ENCODE measurements at regions not wholly inside any gene's neighbourhood (a gene's known extent, or its start where the extent isn't known, plus 50 kb on each side); places are given as distances from the start of the nearest gene placed in this dataset.

DNA sequence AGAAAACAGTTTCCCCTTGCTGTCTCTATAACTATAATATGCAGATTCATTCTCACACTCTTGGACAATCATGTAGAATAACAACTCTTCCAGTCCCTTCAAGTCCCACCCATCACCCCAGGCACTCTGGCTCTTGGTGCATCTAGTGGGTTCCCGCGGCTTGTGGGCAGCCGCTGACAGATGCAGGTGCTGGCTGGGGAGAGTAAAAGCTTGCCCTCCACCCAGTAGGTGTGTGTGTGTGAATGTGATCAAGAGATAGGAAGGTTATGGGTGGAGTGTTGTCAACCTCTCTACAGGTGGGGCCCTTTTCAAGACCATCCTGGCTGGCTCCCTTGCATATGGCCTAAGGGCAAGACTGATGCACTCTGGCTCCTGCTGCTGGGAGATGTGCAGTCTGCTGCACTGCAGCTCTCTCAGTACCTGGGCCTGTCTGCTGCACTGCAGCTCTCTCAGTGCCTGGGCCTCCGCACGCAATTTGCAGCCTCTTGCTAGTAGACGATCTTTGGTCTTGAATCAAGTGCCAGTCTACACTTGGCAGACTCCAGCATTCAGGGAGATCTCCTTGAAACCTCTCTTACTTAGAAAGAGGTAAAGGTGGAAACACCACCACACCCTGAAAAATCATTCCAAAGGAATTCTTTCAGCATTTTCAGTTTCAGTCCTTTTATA, 189.7 kb upstream of the GDNF start:
- DNase-seq (ENCODE audit: low read depth in 2 of 2) = no peak

DNA sequence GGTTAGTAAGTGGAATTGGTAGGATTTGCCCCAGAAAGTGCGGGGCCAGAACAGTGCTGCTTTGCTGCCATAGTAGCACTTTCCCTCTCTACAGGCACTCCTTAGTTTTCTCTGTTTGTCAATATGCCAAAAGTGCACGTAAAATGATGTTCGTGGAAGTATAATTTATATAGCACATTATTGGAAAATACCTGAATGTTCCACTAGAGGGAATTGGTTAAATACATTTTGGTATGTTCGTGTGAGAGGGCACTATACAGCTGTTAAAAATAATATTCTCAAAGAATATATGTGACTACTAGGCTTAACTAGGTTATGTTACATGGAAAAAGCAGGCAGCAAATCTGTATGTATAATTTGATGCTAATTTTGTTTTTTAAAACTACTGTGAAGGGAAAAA, 184.0 kb upstream of the GDNF start:
- no peak for DNase-seq (ENCODE audit: low read depth in 2 of 2)

DNA sequence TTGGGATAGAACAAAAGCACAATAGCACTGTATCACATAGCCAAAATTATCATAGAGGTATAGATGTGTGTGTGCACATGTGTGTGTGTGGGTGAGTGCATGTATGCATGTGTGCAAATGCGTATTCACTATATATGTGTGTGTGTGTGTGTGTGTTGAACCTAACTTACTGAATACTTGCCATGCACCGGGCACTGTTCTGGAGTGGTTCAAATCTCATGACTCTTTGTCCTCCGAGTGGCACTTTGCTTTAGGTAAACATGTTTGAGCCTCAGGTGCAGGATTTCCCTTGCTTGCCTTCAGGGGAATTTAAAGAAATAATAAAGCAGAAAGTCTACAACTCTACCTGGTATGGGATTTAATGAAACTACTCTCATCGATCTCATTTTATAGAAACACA, 183.5 kb upstream of the GDNF start:
- DNase-seq (ENCODE audit: low read depth in 2 of 2) = no peak

DNA sequence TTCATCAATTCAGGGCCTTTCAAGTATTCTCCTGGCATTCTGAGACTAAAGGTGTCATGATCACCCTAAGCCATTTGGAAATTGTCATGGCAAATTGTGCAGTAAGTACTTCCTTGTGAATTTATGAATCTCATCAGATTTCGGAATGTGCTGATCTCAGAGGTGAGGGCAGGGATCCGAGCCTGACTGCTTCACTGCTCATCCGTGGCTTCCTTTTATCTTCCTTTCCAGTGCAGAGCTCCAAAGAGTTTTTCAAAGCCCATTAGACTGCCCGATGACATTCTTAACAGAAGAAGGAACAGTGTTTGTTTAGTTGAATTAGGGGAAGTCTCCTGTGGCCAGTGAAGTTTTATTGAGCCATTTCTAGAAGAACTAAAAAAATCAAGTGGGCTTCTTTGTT, 182.8 kb upstream of the GDNF start:
- no peak for DNase-seq (ENCODE audit: low read depth in 2 of 2)

DNA sequence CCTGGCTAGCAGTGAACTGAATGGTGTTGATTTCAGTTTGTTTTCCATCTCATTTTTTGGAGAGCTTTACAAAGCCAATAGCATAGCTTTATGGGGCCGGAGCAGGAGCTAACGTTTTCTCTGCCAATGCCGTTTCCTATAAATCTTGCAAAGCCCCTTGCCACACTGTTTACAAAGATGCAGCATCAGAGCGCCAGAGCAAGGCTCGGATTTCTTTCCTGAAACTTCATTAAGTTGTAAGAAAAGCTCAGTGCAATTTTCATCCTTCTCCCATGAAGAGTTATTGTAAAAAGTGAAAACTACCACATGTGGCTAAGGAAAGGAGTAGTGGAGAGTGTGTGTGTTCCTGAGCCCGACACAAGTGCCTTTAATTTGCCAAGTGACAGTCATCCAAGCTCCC, 178.2 kb upstream of the GDNF start:
- no peak for DNase-seq (ENCODE audit: low read depth in 2 of 2)

DNA sequence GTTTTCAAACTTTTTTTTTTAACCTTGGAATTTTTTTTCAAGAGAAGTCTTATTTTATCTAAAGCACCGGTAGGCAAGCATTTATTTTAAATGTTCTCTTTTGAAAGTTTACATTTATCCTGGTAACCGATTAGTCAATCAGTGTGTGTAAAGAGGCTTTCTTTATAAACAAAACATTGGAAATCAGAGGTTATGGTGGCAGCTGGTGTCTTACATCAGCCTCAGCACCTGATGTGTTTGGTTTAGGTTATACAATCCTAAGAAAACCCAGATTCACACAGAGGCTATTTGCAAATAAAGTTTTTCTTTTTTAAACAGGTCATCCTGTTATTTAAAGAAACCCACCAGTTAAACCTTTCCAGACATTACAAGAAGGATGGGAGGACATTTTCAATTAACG, 173.3 kb upstream of the GDNF start:
- DNase-seq (ENCODE audit: low read depth in 2 of 2) = no peak

DNA sequence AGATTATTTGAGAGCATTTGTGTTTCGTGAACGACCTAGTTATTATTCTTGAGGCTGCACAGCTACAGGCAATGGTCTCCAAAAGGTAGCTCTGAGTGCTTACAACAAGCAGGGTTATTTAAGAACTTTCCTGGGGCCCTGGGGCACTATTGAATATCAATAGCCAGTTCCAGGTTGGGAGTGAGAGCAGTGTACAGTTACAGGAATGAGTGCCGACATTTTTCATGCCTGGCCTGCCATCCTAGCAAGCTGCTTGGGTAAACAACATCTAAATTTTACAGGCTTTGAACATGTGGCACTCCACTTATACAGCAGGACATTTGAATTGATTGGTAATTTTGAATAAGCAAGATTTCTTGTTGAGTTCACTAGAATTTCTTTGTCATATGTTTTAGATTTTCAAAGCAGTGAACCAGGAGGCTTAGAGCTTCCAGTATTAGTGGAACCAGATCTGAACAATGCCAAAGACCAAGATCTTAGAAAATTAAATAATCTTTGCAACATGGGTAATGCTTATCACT, 171.9 kb upstream of the GDNF start:
- no peak for DNase-seq (ENCODE audit: low read depth in 2 of 2)

DNA sequence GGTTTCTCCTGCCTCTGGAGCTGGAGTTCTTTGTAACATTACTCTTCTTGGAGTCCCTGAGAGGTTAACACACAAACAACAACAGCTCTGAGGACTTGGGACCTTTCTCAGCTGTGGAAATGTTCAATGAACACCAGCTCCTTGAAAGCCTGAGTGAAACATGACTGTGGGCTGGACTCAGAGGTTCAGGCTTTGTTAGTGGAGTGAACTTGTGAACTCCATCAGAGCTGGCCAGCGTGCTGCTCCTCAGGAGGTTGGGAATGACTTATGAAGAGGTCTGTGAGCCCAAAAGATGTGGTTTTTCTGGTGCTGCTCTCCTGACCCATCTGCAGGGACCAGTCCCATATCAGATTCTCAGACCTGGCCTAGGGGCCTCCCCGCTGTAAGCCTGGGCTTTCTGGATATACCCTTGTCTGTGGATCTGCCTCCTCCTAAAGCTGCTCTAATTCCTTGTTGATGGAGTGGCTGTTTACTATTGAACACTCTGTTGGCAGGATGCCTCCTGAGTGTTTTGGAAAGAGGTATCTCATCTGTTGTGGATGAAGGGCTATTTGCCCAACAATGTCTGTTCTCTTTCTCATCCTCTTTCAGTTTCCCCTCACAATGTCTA, 170.0 kb upstream of the GDNF start:
- no peak for DNase-seq (ENCODE audit: low read depth in 2 of 2)

DNA sequence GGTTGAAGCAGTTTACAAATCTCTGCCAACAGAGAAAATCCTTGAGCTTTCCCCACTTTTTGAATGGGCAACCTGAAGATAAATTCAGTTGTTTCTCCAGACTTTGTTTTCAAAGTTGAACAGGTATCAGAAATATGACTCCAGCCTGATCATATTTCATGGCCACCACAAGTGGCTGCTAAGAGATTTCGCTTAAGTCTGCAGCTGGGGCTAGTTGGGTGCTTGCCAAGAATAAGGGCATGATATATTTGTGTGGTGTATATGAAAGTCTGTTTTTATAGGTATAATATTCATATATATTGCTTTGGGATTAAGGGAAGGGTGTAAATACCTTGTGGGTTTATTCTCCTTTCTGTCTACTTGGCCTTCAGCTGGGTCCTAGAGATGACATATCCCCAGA, 168.4 kb upstream of the GDNF start:
- no peak for DNase-seq (ENCODE audit: low read depth in 2 of 2)

DNA sequence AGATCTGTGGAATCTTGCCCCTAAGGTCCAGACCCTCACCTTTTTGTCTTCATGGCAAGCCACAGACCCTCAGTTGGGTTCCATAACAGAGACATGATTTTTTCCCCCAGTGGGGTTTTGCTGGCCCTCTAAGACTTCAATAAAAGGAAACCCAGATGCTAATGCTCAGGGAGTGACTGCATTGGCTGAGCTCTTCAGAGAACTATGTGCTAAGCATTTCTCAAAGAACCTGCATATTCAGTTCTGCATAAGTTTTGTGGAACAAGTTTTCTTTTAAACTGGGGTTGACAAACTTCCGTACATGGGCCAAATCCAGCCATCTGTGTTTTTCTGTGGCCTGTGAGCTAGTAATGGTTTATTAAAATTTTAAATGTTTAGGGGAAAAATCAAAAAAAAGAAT, 159.8 kb upstream of the GDNF start:
- DNase-seq (ENCODE audit: low read depth in 2 of 2) = no peak

DNA sequence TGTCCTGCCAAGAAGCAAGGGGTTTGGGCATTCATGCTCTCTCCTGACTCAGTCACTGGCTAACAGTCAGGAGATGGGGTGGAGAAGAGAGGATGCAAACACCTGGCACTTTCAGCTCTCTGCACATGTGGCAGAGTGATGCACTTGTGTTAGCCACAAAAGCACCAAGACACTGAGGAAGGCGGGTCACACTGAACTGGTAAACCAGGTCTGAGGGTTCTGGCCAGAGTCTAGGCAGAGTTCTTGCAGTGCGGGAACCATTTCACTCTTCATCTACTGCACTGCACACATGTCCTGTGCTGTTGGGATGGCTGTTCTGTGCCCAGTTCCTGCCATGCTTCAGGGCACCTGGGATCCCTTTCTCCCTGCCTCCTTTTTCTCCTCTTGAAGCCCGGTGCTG, 157.1 kb upstream of the GDNF start:
- no peak for DNase-seq (ENCODE audit: low read depth in 2 of 2)

DNA sequence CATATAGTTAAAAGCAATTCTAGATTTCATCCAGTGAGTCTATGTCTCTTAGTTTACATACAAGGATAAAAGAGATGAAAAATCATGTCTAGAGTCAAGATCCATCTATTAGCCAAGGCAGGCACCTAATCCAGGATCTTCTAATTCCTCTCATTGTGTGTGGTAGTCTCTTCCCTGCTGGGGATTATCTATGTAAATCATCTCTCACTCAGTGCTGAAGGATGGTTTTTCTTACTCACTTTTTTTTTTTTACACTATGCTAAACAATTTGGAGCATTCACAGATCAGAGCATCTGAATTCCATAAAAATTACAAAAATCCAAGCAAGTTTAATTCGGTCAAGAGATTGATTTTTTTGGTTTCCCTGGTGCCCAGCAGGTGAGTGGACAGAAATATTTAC, 154.9 kb upstream of the GDNF start:
- no peak for DNase-seq (ENCODE audit: low read depth in 2 of 2)

DNA sequence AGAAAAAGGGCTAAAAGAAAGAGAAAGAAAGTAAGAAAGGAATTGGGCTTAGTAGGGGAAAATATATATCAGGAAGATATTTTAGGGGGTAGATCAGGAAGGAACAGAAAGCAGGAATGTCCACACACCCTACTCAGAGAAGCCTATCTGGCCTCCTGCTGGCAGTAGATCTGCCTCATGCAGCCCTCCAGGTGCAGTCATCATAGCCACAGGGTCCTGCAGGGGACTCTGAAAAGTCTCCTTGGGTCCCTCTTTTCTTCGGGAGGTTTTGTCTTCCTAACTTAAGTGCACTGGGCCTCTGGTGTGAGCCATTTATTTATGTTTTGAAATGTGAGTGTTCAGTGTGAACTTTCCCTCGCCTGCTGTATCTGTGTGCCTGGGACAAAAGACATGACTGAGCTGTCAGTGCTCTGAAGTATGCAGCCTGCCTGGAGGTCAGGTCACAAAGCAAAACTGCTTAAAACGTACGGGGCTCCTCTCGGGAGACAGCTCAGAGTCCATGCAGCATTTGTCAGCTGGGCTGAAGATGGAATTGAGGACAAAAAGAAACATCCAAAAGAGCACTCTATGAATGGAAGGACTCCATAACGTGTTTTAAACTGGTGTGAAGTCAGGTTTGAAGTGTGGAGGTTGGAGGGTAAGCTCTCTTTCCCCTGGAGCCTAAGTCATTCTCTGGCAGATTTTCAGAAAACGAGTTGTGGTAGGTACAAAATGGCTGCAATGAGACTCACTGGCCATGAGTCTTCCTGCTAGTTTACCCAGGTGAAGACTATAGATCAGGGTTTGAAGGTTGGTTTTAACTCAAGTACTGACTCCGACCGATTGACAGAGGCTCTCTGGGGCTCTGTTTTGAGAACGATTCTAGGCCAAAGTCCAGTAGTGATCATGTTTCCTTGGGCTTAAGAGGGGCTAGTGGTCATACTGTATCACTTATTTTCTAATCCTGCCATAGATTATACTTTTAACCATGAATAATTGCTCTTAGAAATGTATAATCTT, 151.8 kb upstream of the GDNF start:
- DNase-seq (ENCODE audit: low read depth in 2 of 2) = no peak

DNA sequence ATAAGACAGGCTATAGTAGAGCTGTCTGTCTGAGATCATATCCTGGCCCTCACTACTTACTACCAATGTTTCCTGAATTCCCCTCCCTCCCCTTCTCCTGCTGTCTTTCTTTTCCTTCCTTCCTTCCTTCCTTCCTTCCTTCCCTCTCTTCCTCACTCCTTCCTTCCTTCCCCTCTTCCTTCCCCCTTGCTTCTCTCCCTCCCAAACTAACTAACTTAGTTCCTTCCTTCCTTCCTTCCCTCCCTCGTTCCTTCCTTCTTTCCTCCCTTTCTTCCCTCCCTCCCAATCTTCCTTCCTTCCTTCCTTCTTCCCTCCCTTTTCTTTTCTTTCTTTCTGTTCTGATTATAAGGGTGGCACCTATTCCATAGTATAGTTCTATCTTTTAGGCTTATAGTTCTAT, 150.0 kb upstream of the GDNF start:
- DNase-seq (ENCODE audit: low read depth in 2 of 2) = no peak

DNA sequence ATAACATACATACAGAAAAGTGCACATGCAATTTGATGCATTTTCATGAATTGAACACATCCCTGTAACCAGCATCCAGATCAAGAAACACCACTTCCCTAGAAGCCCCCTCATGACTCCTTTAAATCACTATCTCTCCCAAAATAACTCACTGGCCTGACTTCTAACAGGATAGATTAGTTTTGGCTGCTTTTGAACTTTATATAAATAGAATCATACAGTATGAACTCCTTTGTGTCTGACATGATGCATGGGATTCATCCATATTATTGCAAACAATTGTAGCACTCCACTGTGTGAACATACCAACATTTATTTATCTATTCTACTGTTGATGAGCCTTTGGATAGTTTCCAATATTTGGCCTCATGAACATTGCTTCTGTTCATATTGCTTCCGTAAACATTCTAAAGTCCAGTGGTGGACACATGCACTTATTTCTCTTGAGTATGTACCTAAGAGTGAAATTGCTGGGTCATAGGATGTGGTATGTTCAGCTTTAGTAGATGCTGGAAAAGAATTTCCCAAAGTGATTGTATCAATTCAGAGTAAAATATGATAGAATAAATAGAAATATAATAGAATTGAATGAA, 148.7 kb upstream of the GDNF start:
- no peak for DNase-seq (ENCODE audit: low read depth in 2 of 2)

DNA sequence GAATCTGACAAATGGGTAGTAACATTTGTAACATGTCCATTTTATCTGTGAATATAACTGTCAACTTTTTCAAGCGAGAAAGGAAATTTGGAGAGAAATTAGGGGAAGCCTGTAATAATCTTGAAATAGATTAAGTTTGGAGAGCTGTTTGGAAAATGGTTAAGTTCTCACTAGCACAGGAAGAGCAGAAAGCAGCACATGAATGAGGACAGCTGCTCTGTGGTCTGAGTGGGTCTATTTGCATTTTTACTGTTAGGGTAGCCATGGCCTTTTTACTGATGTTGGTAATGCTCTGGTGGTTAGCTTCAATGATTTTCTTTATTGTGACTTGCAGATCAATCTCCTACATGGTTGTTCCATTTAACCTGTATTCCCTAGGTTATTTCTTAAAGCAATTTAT, 144.5 kb upstream of the GDNF start:
- DNase-seq (ENCODE audit: low read depth in 2 of 2) = no peak

DNA sequence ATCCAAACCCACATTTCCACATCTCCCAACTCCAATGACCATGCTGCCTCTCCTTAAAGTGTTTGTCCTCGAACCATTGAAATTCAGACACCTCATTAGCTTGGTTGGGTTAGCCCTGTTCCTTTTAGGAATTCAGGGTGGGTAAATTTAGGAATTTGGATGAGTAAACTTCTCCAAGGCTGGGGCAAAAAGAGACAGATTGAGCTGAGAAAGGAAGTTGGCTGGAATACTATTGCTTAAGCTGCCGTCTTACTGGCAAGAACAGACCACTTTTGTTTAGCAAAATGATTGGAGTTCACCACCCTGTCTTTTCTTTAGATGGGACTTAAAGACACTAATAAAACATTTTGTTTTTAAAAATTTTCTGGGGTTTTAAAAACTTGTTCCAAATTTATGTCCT, 143.6 kb upstream of the GDNF start:
- no peak for DNase-seq (ENCODE audit: low read depth in 2 of 2)

DNA sequence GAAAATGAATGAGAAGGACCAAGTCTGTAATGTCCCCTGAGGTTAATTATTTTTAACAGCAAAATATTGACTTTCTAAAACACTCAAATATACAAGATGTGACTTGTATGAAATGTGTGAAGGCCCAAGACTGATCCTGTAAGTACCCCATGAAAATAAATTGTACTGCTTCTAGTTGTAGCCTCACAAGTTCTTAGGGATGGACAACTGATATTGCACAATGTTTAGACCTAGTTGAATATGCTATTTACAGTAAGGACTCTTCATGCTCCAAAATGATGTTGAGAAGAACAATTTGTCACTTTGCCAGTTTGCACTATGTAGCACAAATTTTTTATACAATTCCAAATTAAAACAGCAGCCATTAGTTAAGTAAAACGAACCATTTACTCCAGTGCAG, 139.7 kb upstream of the GDNF start:
- no peak for DNase-seq (ENCODE audit: low read depth in 2 of 2)

DNA sequence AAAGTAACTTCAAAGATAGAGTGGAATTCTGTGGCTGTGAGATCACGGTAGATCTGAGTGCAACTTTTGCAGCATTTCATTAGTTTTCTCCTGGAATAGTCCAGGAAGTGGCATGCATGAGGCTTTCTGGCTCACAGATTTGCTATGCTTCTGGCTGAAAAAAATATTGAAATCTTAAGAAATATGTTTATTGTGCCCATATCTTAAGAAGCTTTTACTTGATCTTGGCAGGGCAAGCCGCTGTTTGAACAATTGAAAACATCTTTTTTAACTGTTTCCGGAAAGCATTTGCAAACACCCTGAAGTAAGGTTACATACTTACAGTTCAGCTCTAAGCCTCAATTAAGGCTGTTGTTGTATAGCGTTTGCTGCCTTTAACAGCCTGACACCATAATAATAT, 135.7 kb upstream of the GDNF start:
- DNase-seq (ENCODE audit: low read depth in 2 of 2) = no peak

DNA sequence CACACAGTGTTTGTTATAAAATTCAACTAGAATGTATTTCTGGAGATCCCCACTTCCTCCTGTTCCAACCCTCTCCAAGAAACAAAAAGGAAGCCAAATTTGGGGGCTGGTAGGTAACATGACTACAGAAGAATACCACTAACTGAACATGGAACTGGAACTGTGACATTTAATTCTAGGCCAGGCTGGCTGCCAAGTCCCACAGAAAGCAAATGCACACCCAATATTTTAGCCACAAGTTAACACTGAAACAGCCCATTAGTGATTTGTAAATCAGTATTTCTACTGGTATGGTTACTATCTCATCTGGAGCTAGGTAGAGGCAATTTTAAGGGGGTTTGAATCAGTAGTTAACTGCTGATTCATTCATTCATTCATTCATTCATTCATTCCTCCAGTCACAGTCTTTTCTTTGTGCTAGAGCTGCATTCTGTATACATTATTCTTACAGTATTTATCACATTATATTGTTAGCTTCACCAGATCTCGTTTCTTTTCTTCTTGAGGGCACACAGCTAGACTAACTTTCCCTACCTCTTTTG, 131.7 kb upstream of the GDNF start:
- DNase-seq (ENCODE audit: low read depth in 2 of 2) = no peak

DNA sequence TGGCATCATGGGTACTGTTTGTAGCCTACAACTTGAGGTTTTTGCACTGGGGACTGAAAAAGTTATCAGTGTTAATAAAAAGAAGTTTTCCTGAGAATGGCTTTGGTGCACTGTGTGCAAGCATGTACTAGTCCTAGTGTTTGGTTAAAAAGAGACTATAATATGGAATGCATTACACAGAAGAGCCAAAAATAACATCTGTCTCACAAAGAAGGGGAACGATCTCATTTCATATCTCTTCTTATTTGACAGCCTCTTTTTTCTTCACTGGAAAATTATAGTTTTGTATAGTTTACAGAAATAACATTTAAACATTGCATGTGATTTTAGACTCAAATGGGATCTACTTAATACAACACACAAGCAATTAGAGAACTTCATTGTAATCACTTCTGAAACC, 127.0 kb upstream of the GDNF start:
- DNase-seq (ENCODE audit: low read depth in 2 of 2) = no peak

DNA sequence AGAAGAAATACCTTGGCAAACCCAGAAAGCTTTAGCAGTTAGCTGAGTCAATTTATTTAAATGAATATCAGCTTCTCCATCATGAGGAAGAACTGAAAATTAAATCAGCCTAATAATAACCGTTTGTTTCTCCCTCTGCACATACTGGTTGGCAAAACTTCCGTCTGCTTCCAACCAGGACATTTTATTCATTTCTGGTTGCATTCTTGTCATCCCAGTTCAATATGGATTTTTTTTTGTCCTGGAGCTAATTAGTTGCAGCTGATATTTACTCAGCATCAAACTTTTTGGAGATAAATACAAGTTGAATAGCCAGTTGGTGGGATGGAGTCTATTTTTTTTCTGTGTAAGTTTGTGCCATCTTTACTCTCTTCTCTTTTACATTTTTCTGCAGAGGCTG, 126.5 kb upstream of the GDNF start:
- DNase-seq (ENCODE audit: low read depth in 2 of 2) = no peak
